IMR-90 (cell line): ENCODE measurements at regions not wholly inside any gene's neighbourhood (a gene's known extent, or its start where the extent isn't known, plus 50 kb on each side); places are given as distances from the start of the nearest gene placed in this dataset.

Source experiments
- CEBPB ChIP-seq: IDR thresholded peaks from 2 replicates; pipeline ENCODE4 v1.6.1; 2012; ENCODE audit warnings: low read depth, low read length, improper control_type of control experiment
- POLR2A ChIP-seq: IDR thresholded peaks from 2 replicates; pipeline ENCODE4 v1.6.1; 2012; ENCODE audit warnings: mild to moderate bottlenecking, low read depth, low read length
- TF ChIP-seq, protein P1 (sequence below): conservative IDR thresholded peaks from 2 replicates; pipeline ENCODE4 v1.5.1; 2012; ENCODE audit warnings: mild to moderate bottlenecking, low read depth, low read length, improper control_type of control experiment

GRCh38 chr2:217497843-217498377 is 504.9 kb downstream of the TNS1 start:
- TF ChIP-seq, protein P1, sequence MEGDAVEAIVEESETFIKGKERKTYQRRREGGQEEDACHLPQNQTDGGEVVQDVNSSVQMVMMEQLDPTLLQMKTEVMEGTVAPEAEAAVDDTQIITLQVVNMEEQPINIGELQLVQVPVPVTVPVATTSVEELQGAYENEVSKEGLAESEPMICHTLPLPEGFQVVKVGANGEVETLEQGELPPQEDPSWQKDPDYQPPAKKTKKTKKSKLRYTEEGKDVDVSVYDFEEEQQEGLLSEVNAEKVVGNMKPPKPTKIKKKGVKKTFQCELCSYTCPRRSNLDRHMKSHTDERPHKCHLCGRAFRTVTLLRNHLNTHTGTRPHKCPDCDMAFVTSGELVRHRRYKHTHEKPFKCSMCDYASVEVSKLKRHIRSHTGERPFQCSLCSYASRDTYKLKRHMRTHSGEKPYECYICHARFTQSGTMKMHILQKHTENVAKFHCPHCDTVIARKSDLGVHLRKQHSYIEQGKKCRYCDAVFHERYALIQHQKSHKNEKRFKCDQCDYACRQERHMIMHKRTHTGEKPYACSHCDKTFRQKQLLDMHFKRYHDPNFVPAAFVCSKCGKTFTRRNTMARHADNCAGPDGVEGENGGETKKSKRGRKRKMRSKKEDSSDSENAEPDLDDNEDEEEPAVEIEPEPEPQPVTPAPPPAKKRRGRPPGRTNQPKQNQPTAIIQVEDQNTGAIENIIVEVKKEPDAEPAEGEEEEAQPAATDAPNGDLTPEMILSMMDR: no peak
- TF ChIP-seq CEBPB (no peak), POLR2A (no peak)
